Right lung (tissue), 2 donors: ENCODE measurements at regions not wholly inside any gene's neighbourhood (a gene's known extent, or its start where the extent isn't known, plus 50 kb on each side); places are given as distances from the start of the nearest gene placed in this dataset.

Source experiments
- DNase-seq, 2 donors: peaks; one replicate each; pipeline ENCODE4 v3.0.0-alpha.2; 2013

DNA sequence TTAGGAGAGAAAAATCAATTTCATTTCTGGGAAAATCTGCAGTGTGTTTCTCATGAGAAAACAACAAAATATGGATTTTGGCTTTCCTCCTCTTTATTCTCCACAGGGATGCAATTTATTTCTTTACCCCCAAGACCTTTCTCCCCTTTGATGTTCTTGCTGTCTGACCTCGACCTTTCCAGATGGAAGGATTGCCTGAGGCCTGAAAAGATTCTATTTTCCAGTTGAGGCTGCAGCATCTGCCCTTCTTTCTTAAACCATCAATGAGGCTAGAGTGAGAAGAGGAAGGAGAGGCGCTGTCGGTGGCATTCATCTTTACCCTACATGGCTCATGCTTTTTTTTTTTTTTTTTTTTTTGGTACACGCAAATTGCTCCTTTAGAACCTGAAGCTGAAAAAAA is 344.2 kb upstream of the BTBD3 start:
- DNase-seq = no peak

DNA sequence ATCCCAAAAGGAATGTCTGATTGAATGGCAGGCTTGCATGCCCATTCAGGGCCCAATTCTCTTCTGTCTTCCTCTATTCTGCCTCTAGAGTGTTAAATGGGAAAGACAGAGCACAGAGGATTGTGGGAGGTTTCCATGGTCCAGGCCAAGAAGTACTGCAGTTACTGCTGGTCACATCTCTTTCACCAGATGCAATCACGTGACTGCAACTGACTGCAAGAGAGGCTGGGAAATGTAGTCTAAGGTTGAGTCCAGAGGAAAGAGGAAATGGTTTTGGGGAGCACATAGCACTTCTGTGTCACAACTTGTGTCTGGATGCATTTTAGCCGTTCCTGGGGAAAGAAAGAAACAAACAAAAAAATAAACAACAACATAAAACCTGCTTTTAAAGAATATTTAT is 336.4 kb upstream of the BTBD3 start:
- no peak for DNase-seq

DNA sequence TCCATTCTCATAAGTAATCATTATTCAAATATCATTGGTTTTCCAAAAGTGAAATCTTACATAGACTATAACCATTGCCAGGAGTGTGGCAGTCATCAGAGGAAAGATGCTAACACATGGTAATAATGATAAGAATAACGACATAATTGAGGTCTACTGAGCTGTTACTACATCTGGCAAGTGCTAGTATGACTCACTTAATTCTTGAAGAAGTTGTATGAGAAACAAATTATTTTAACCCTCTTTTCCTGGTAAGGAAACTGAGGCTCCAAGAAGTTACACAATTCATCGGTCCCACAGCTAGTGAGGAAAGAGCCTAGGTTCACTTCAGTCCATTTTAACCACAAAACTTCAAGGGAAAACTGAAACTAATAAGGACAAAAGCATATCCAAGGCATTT is 335.6 kb upstream of the BTBD3 start:
- no peak for DNase-seq

DNA sequence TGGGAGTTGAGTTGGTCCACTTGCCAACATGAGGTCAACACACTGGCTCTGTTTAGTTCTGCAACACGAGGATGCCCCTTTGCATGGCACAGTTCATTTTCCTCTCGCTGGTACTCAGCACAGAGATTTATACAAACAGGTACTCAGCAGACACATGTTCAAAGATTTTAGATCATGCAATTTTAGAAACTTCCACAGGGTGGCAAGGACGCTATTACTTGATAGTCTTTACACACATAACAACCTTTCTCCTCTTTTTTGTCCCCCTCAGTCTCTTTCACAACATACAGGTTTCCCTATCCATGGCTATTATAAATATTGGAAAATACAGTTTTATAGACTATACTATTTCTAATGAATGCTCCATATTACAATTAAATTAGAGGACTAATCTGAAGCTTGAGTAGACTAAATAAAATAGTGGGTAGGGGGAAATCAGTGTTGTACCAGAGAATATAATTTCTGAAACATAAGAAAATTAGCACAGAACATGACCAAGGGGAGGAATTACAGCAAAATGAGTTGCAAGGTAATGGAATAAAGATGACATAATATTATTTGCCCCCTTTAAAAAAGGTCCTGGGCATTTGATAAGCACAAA is 331.8 kb upstream of the BTBD3 start:
- DNase-seq = peak in 1 of 2 donors; percentile 4

DNA sequence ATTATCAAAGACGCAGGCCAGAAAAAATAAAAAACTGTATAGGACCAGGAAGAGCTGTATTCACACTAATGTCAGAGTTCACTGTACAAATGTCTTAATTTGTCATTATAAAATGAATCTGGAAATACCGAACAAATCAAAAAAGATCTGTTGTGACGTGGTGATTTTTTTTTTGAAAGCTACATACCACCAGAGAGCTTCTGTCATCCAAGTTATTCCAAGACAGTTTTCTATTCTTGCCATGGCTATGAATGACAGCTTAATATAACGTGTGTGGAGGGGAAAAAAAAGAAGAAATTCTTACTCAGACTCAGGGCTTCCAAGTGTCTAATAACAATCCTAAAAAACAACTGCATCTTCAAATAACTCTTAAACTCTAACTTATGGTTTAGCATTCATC is 328.8 kb upstream of the BTBD3 start:
- DNase-seq = no peak

DNA sequence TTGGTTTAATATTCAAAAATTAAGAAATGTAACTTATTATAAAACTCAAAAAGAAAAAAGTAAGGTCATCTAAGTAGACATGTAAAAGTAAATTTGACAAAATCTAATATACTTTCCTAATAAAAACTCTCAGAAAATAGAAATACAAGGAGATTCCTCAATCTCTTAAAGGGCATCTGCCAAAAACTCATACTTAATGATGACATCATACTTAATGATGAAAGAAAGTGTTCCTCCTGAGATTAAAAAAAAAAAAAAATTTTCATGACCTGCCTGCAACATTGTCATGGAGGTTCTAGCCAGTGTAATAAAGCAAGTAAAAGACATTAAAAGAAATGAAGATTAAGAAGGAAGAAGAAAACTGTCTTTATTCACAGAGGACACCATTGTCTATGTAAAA is 325.7 kb upstream of the BTBD3 start:
- no peak for DNase-seq

DNA sequence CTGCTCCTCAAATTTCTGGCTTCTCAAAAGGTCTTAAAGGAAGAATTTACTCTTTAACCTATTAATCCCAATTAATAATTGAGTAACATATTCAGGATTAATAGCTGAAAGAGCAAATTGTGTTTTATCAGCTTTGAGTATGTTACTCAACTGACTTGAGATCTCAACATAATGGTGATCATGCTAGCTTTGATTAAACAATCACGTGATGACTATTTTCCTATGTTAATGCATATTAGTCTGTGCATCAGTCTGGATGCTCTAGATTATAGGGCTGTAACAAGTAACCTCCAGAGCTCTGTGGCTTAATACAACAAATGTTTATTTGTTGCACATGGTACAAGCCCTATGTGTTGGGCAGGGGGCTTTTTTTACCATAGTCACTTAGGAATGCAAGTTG is 313.4 kb upstream of the BTBD3 start:
- no peak for DNase-seq

DNA sequence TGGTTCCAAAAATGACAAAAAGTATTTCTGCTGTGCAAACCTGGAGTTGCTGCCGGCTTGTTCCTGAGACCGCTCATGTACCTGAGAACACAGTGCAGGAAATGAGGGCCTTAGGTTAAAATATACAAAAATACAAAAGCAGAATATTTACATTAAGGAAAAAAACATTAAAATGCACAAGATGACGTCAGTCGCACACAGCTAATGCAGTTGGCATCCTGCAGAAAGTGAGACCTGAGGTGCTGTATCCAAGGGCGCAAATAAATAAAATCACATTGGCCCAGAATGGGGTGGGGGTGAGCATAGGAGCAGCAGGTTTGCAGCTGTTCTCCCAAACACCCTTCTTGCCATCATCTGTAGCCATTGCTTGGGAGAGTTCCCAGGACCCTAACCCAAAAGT is 310.6 kb upstream of the BTBD3 start:
- DNase-seq = no peak

DNA sequence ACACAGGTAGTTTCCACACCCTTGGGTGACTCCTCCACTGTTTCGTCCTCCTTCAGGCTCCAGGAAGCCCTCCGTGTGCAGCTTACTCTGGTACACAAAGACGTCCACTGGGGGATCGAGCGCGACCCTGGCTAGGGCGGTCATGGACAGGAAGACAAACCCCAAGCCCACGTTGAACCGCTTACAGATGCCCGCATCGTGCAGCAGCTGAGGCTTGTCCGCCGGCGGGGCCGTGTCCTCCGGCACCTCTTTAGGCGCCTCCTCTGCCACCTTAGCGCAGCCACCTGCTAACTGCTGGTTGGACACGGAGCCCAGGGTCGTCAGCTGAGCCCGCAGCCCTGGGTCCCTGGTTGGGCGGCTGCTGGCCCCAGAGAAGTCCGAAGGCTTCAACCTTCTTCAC is 309.0 kb upstream of the BTBD3 start:
- no peak for DNase-seq

DNA sequence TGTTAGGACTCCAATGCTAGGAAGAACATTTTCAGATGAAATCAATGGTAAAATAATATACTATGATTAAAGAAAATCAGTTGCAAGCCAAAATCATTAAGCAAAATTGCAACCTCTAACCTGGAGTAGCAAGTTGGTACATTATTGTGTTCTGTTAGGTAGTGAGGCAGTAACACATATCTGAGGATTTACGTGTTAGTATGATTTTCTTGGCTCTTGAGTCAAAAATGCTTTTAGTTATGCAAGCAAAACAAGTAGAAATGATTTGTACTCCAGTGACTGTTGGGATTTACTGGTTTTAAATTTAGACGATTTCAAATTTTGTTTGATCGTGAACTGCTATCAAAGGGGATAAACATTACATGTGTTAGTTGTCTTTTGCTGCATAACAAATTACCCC is 293.0 kb upstream of the BTBD3 start:
- no peak for DNase-seq

DNA sequence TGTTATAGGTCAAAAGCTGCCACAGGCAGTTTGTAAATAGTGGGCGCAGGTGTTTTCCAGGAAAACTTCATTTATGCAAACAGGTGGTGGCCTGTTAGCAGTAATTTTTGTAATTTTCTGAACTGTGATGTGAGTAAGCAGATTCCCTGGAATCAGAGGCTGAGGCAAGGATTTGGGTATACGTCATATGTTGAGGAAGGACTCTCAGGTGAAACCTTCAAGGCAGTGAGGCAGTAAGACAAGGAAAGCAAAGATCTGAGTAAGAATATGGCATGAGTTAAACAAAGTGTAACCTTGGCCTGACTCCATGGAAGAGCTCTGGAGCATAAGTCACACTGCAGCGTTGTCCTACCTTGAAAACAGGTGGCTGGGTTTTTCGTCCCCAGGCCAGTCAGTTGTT is 291.1 kb upstream of the BTBD3 start:
- no peak for DNase-seq

DNA sequence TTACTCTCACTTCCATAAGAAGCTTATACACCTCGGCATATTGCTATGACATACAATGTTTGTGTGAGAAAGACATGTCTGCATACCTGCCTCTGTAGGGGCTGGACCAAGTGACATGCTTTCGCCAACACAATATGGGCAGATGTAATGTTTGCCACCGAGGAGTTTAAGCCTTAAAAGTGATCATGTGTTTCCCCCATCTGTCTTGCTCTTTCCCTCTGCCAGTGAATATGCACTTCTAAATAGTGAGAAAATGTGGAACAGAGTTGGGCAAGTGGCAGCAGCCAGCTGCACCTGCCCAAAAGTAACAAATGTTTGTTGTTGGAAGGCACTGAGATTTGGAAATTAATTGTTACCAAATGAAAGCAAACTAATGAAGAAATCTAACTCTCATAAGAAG is 274.8 kb upstream of the BTBD3 start:
- DNase-seq = no peak

DNA sequence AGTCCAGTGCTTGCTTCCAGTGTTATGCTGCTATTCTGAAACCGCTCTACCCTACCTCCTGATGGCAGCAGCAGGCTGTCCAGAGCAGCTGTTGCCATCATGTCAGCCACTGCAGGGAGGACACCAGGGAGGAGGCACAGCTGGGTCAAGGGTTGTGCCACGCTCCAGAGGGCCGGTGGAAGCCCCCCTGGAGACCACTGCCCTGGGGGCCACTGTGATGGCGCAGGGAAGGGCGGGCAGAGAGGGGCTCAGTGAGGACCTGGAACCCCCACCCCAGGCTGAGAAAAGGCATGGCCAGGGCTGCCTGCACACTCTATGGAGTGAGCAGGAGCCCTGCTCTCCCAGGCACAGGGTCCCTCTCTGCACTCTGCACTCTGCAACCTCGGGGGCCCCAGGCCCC is 271.3 kb upstream of the BTBD3 start:
- DNase-seq = no peak

DNA sequence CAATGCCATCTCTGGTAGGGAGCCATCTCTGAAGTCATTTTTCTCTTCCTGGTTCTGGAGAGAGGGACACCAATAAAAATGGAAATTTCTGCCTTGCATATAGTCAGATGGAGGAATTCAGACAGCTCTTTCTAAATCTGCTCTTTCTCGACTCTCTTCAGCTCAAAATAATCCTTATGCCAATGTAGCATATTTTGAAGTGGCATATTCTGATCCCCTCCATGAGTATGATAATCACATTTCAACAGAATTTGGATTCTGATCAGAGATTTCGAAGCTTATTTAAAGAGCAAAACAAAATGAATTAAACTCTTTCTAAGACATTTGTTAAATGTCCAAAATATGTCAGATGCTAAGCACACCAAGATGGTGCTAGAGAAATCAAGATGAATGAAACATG is 267.1 kb upstream of the BTBD3 start:
- DNase-seq = no peak

DNA sequence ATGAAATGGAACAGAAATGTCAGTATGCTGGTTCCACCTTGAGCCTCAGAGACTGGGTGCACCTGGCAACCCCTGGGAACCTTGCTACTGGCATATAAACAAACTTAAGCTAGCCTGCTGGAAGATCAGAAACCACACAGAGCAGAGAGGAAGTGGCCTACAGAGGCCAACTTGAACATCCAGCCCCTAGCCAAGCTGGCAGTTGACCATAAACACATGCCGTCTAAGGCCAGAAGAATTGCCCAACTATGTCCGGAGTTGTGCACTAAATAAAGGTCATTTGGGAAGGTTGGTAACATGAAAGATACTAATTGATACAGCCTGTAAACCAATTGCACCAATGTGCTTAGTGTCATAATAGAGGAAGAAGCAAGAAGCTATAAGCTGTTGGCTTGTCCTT is 266.6 kb upstream of the BTBD3 start:
- DNase-seq = no peak

DNA sequence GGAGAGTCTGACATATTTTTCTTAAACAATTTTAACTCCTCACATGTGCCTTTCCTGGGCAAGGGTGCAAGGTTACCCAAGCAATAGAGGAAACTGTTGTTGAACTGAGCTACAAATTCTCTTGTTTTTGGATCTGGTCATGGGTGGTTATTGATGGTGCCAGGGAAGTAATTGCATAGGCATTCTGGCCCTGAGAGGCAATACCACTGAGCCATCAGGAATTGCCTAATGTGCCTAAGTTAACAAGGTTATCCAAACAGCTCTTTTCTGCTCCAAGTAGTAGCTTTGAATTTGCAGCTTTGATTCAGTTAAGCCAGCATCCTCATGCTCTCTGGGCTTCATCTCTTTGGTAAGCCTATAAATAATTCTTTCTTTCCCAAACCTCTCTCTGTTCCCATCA is 266.0 kb upstream of the BTBD3 start:
- DNase-seq = no peak

DNA sequence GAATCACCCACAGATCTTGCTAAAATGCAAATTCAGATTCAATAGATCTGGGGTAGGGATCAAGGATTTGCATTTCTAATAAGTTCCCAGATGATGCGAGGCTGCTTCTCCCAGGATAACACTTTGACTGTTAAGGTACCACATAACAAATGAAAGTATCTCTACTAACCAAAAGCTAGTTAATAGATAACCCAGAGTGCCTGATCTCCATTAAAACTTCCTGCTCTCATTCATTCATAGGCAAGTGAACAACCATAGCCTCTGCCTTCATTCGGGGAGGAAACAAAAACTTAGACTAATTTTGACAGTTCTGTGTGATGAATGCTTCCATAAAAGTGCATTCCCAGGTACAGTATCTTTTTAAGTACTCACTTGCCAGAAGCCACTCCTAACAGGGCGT is 265.6 kb upstream of the BTBD3 start:
- no peak for DNase-seq

DNA sequence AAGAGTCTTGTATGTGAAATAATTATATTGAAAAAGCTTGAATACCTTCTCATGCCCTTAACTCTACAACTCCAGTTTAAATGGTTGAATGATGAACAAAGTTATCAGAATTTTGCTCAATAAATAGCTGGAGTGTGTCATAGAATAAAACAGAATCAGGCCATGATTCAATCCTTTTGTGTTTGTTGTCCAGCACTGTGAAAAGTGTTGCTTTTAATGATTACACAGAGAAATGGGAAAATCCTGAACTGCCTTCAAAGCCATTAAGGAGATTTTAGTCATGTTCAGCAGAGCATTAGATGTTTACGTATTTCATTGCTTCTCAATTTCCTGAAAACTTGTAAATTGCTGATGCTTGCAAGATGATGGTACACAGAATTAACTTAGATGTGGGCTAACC is 262.9 kb upstream of the BTBD3 start:
- no peak for DNase-seq

DNA sequence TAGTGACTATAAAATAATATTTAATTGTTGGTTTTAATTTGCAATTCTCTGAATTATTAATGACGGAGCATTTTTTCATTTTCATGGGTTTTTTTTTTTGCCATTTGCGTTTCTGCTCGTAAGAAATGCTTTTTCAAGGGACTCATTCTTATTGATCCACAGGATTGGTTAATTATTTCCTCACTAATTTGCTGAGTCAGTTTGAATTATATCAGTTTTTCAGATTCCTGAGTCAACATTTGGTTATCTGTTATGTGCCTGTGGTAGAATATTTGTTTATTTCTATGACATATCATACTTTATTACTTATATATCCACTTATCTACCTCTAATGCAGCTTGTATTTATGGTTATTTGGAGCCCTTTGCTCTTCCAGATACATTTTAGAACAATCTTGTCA is 257.0 kb upstream of the BTBD3 start:
- no peak for DNase-seq

DNA sequence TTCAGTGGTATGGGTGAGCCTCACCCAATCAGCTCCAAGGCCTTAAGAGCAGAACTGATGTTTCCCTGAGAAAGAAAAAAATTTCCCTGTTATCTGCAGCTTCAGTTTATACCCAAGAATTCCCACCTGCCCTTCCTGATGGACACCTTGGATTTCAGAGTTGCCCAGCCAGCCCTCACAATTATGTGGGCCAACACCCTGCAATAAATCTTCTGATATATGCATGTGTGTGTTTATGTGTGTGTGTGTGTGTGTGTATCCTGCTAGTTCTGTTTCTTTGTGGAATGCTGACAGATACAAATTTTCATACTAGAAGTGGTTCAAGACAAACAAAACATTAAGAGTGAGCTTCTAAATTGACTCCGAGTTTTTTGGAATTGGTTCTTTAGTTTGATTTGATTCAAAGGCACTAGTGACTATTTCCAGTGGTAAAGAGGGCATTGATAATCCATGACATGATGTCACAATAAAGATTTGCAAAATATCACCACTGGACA is 246.6 kb upstream of the BTBD3 start:
- no peak for DNase-seq

DNA sequence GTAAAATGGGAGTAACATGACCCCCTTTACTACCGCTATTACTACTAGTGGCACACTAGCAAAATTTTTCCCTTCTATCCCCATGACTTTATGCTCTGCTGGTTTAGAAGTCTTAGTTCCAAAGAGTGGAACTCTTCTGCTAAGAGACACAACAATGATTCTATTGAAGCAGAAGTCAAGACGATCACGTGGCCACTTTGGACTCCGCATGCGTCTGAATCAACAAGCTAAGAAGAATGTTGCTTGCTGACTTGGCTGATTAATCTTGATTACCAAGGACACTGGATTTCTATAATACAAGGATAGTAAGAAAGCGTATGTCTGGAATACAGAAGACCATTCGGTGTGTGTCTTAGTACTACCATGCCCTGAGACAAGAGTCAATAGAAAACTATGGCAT is 244.7 kb upstream of the BTBD3 start:
- no peak for DNase-seq

DNA sequence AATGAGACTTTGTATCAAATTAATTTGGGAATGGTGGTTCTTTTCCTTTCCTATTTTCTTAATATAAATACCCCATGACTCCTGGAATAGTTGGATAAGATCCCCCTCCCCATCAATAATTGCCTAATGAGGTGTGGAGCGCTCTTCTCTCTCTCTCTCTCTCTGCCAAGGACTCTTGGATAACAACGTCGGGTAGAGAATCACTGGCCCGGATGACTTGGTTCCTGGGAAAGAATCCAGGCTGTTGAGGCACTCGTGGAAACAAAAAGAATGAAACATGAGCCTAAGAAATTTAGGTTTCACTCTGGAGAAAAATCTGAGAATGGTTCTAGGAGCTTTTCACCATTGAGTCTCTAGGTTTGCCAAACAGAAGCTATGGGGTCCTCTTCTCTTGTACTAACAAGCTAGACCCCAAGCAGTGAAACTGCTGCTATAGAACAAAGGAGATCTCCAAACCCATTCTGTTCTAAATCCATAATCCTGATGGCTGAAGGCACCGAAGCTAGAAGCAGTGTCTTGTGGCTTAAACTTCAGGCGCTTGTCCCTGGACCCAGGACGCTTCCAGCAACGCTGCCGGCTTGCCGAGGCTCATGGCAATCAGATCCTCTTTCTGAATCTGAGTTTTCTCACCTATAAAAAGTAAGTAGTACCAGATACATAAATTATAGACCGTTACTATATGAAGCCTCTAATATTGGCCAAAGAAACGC is 241.6 kb upstream of the BTBD3 start:
- DNase-seq = no peak

DNA sequence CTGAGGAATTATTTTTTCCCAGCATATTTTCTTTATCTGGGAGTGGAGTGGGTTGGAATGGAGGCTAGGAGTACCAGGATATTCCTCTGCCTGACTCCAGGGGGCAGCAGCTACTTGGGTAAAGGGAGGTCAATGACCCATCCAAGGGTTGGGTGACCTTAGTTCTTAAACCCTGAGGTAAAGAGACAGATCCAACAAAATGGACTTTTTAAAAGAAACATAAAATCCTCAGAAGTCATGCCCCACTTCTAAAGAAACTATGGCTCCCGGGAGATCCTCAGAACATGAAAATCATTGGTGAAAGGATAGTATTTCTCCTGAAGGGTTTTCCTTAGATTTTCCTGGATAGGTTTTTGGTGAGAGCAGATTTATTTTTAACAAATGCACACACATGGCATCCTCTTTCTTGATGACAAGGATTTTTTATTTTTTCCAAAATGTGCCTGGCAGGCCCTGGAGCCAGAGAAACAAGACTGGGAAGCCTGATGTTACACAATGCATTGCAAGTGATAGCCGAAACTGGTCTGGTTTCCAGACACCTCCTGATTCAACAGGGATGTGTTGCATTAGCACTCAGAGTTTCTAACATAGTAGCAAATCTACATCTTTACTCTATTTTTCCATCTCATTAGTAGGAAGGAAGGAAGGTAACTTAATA is 240.9 kb upstream of the BTBD3 start:
- peak in 1 of 2 donors; percentile 13 for DNase-seq

DNA sequence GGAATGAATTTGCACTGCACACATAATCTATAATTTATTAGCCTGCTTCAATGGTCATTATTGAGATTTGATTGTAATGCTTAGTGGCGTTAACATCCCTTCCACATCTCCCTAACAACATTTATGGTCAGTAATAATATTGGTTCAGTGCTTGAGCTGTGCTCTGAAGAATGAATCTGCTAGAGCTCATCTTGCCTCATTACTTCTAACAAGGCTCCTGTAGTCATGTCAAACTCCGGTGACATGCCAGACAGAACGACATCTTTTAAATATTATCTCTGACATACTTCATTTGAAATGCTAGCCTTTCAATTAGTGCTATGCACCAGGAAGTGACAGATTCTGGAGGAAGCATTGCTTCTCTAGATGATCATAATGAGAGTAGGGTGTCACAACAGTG is 240.3 kb upstream of the BTBD3 start:
- no peak for DNase-seq
